Lower leg skin (tissue), 3 donors: ENCODE measurements at regions not wholly inside any gene's neighbourhood (a gene's known extent, or its start where the extent isn't known, plus 50 kb on each side); places are given as distances from the start of the nearest gene placed in this dataset.

Experiments
- POLR2A ChIP-seq, 2 donors: fragments of 450-650 bp; IDR thresholded peaks; one replicate each; pipeline ENCODE4 v1.6.1; 2016 to 2017; ENCODE audit warnings: antibody characterized with exemption in 2 of 2, mild to moderate bottlenecking in 1 of 2, moderate library complexity in 1 of 2
- TF ChIP-seq, protein P1 (sequence below), 3 donors: fragments of 450-650 bp; IDR thresholded peaks; one replicate each; pipeline ENCODE4 v1.5.1; 2016; ENCODE audit warnings: antibody characterized with exemption in 3 of 3, mild to moderate bottlenecking in 3 of 3, moderate library complexity in 2 of 3

- no peak for TF ChIP-seq POLR2A (IDR thresholded peaks at IDR 0.05)
- TF ChIP-seq, protein P1, sequence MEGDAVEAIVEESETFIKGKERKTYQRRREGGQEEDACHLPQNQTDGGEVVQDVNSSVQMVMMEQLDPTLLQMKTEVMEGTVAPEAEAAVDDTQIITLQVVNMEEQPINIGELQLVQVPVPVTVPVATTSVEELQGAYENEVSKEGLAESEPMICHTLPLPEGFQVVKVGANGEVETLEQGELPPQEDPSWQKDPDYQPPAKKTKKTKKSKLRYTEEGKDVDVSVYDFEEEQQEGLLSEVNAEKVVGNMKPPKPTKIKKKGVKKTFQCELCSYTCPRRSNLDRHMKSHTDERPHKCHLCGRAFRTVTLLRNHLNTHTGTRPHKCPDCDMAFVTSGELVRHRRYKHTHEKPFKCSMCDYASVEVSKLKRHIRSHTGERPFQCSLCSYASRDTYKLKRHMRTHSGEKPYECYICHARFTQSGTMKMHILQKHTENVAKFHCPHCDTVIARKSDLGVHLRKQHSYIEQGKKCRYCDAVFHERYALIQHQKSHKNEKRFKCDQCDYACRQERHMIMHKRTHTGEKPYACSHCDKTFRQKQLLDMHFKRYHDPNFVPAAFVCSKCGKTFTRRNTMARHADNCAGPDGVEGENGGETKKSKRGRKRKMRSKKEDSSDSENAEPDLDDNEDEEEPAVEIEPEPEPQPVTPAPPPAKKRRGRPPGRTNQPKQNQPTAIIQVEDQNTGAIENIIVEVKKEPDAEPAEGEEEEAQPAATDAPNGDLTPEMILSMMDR (IDR thresholded peaks at IDR 0.05), result no peak
These were observed 212.2 kb downstream of the ZEB2 start for GRCh38 chr2:144307711-144308110.
